HepG2 (cell line): ENCODE measurements at regions not wholly inside any gene's neighbourhood (a gene's known extent, or its start where the extent isn't known, plus 50 kb on each side); places are given as distances from the start of the nearest gene placed in this dataset.

ENCODE experiments used
- EZH2 ChIP-seq: conservative IDR thresholded peaks from 2 replicates; pipeline ENCODE4 v1.6.1; 2012; ENCODE audit warnings: mild to moderate bottlenecking, low read depth, low read length, moderate library complexity
- YEATS2 ChIP-seq: sonication (generic); formaldehyde crosslinking; IDR thresholded peaks from 2 replicates; pipeline ENCODE4 v1.4.0; 2020; ENCODE audit warnings: missing genetic modification reagents, borderline replicate concordance
- ZNF614 ChIP-seq: IDR thresholded peaks from 2 replicates; pipeline ENCODE4 v1.6.1; 2018; ENCODE audit warnings: missing biosample characterization, missing genetic modification reagents, inconsistent platforms, borderline replicate concordance
- TF ChIP-seq, protein P1 (sequence below): sonication (generic); formaldehyde crosslinking; IDR thresholded peaks from 2 replicates; pipeline ENCODE4 v1.4.0; 2020; ENCODE audit warnings: mild to moderate bottlenecking, missing genetic modification reagents
- TF ChIP-seq, protein P2 (sequence below): sonication (generic); formaldehyde crosslinking; IDR thresholded peaks from 2 replicates; pipeline ENCODE4 v1.5.0; 2020; ENCODE audit warnings: mild to moderate bottlenecking, missing genetic modification reagents, moderate library complexity
- TF ChIP-seq, protein P3 (sequence below): sonication (generic); formaldehyde crosslinking; IDR thresholded peaks from 2 replicates; pipeline ENCODE4 v1.4.0; 2020; ENCODE audit warnings: missing genetic modification reagents

DNA sequence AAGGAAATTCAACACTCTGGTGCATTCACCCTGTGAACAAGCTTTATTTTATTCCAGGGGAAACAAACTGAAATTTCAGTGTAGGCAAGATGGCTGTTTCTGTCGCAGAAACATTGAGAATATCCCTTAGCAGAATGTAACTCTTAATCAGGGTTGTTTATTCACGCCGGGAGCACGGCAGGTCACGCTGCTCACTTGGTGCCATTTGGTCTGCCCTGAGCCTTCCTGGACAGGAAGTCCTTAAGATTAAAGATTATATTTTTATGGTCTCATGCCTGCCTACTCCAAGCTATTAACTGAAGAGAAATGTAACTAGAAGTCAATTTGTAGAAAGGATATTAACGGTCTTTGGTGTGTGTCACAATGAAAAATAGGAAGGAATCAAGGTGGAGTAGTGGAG is 185.3 kb upstream of the ARGLU1 start:
- TF ChIP-seq, protein P1, sequence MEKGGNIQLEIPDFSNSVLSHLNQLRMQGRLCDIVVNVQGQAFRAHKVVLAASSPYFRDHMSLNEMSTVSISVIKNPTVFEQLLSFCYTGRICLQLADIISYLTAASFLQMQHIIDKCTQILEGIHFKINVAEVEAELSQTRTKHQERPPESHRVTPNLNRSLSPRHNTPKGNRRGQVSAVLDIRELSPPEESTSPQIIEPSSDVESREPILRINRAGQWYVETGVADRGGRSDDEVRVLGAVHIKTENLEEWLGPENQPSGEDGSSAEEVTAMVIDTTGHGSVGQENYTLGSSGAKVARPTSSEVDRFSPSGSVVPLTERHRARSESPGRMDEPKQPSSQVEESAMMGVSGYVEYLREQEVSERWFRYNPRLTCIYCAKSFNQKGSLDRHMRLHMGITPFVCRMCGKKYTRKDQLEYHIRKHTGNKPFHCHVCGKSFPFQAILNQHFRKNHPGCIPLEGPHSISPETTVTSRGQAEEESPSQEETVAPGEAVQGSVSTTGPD (CRISPR knock-in tag), result no peak
- TF ChIP-seq YEATS2 (CRISPR knock-in tag) (no peak), ZNF614 (CRISPR knock-in tag) (no peak), EZH2 (no peak)
- TF ChIP-seq, protein P2, sequence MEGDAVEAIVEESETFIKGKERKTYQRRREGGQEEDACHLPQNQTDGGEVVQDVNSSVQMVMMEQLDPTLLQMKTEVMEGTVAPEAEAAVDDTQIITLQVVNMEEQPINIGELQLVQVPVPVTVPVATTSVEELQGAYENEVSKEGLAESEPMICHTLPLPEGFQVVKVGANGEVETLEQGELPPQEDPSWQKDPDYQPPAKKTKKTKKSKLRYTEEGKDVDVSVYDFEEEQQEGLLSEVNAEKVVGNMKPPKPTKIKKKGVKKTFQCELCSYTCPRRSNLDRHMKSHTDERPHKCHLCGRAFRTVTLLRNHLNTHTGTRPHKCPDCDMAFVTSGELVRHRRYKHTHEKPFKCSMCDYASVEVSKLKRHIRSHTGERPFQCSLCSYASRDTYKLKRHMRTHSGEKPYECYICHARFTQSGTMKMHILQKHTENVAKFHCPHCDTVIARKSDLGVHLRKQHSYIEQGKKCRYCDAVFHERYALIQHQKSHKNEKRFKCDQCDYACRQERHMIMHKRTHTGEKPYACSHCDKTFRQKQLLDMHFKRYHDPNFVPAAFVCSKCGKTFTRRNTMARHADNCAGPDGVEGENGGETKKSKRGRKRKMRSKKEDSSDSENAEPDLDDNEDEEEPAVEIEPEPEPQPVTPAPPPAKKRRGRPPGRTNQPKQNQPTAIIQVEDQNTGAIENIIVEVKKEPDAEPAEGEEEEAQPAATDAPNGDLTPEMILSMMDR, result no peak
- TF ChIP-seq, protein P3, sequence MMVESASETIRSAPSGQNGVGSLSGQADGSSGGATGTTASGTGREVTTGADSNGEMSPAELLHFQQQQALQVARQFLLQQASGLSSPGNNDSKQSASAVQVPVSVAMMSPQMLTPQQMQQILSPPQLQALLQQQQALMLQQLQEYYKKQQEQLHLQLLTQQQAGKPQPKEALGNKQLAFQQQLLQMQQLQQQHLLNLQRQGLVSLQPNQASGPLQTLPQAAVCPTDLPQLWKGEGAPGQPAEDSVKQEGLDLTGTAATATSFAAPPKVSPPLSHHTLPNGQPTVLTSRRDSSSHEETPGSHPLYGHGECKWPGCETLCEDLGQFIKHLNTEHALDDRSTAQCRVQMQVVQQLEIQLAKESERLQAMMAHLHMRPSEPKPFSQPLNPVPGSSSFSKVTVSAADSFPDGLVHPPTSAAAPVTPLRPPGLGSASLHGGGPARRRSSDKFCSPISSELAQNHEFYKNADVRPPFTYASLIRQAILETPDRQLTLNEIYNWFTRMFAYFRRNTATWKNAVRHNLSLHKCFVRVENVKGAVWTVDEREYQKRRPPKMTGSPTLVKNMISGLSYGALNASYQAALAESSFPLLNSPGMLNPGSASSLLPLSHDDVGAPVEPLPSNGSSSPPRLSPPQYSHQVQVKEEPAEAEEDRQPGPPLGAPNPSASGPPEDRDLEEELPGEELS (CRISPR knock-in tag), result no peak
